Neuronal stem cell (in vitro differentiated cells): ENCODE measurements at regions not wholly inside any gene's neighbourhood (a gene's known extent, or its start where the extent isn't known, plus 50 kb on each side); places are given as distances from the start of the nearest gene placed in this dataset.
"Not testable (repeated sequence)": the region's sequence is repeated elsewhere in the genome, so short reads cannot be mapped to it uniquely, and the experiment has no call there.

Source experiments
- DNase-seq: peaks from one replicate; pipeline ENCODE4 v3.0.0-alpha.2; 2013; ENCODE audit warnings: low spot score
- H2AFZ ChIP-seq: one replicate; pipeline ENCODE4 v1.6.1; 2013; ENCODE audit warnings: mild to moderate bottlenecking, low read length, inconsistent platforms
- H2AK5ac ChIP-seq: 2 replicates; pipeline ENCODE4 v1.6.1; 2013; ENCODE audit warnings: low read depth, mild to moderate bottlenecking, inconsistent platforms, low read length, moderate library complexity, mixed read lengths
- H2BK120ac ChIP-seq: 2 replicates; pipeline ENCODE4 v1.6.1; 2013; ENCODE audit warnings: low read depth, mild to moderate bottlenecking, inconsistent platforms, low read length, moderate library complexity, mixed read lengths
- H2BK12ac ChIP-seq: one replicate; pipeline ENCODE4 v1.6.1; 2013; ENCODE audit warnings: low read length, inconsistent platforms
- H2BK15ac ChIP-seq: 2 replicates; pipeline ENCODE4 v1.6.1; 2013; ENCODE audit warnings: mild to moderate bottlenecking, low read length, inconsistent platforms, mixed read lengths
- H2BK5ac ChIP-seq: one replicate; pipeline ENCODE4 v1.6.1; 2013; ENCODE audit warnings: inconsistent platforms, mild to moderate bottlenecking, low read length, moderate library complexity
- H3K14ac ChIP-seq: one replicate; pipeline ENCODE4 v1.6.1; 2013; ENCODE audit warnings: low read length, inconsistent platforms
- H3K18ac ChIP-seq: 2 replicates; pipeline ENCODE4 v1.6.1; 2013; ENCODE audit warnings: low read length, inconsistent platforms
- H3K23ac ChIP-seq: 2 replicates; pipeline ENCODE4 v1.6.1; 2013; ENCODE audit warnings: low read depth, mild to moderate bottlenecking, mixed read lengths, low read length, inconsistent platforms; ENCODE audit not compliant: poor library complexity
- H3K27ac ChIP-seq: replicated peaks from 3 replicates; pipeline ENCODE4 v1.5.1; 2013; ENCODE audit warnings: low read length, inconsistent platforms
- H3K27me3 ChIP-seq, 3 experiments: 2 replicates each; pipeline ENCODE4 v1.6.1; 2013; ENCODE audit warnings: low read length in 3 of 3, mild to moderate bottlenecking in 2 of 3, inconsistent platforms in 1 of 3, low read depth in 1 of 3, mixed read lengths in 1 of 3, moderate library complexity in 1 of 3; ENCODE audit not compliant: control insufficient read depth in 3 of 3, insufficient read depth in 3 of 3
- H3K36me3 ChIP-seq, 2 donors: replicated peaks in 1 of 2; 2 replicates each; pipeline ENCODE4 v1.6.1; 2013; ENCODE audit warnings: low read length in 2 of 2; ENCODE audit not compliant: control insufficient read depth in 2 of 2, insufficient read depth in 2 of 2
- H3K4ac ChIP-seq: 2 replicates; pipeline ENCODE4 v1.6.1; 2013; ENCODE audit warnings: inconsistent platforms, mild to moderate bottlenecking, low read length, moderate library complexity
- H3K4me1 ChIP-seq, 2 donors: 1 replicate in 1 of 2; 2 replicates in 1 of 2; pipeline ENCODE4 v1.6.1; 2013; ENCODE audit warnings: low read length in 2 of 2, low read depth in 1 of 2; ENCODE audit not compliant: control insufficient read depth in 2 of 2, insufficient read depth in 1 of 2
- H3K4me2 ChIP-seq: one replicate; pipeline ENCODE4 v1.6.1; 2013; ENCODE audit warnings: mild to moderate bottlenecking, low read length, inconsistent platforms; ENCODE audit not compliant: insufficient read depth, poor library complexity, severe bottlenecking
- H3K4me3 ChIP-seq, 2 donors: 2 replicates each; pipeline ENCODE4 v1.5.1; 2013; ENCODE audit warnings: low read length in 2 of 2, mild to moderate bottlenecking in 2 of 2, inconsistent platforms in 1 of 2, moderate library complexity in 1 of 2
- H3K79me1 ChIP-seq: one replicate; pipeline ENCODE4 v1.6.1; 2013; ENCODE audit warnings: low read depth, mild to moderate bottlenecking, inconsistent platforms, low read length, moderate library complexity
- H3K9ac ChIP-seq: one replicate; pipeline ENCODE4 v1.6.1; 2013; ENCODE audit warnings: mild to moderate bottlenecking, low read depth, low read length, inconsistent platforms; ENCODE audit not compliant: poor library complexity
- H3K9me3 ChIP-seq, 2 donors: replicated peaks in 1 of 2; 2 replicates each; pipeline versions ENCODE3 to v1.6.1; 2013; ENCODE audit warnings: low read length in 2 of 2, mild to moderate bottlenecking in 2 of 2, inconsistent platforms in 1 of 2, low read depth in 1 of 2, mixed read lengths in 1 of 2, moderate library complexity in 1 of 2; ENCODE audit not compliant: control insufficient read depth in 2 of 2, insufficient read depth in 1 of 2
- H4K8ac ChIP-seq: one replicate; pipeline ENCODE4 v1.6.1; 2013; ENCODE audit warnings: low read depth, mild to moderate bottlenecking, inconsistent platforms, low read length, moderate library complexity
- H4K91ac ChIP-seq: one replicate; pipeline ENCODE4 v1.6.1; 2013; ENCODE audit warnings: low read length, low read depth, mild to moderate bottlenecking, inconsistent platforms; ENCODE audit not compliant: poor library complexity
- WGBS, 2 donors: extraction: QIAGEN DNeasy Blood & Tissue Kit; methylation state at CpG; one replicate each; pipeline ENCODE4 v1.1.7; 2013; ENCODE audit warnings: missing lambda C conversion rate in 2 of 2, mixed read lengths in 1 of 2; ENCODE audit not compliant: insufficient read length in 2 of 2, insufficient replicate concordance in 1 of 2; ENCODE audit errors: extremely low coverage in 2 of 2; 5-methylcytosine and 5-hydroxymethylcytosine counted together

GRCh38 chr4:131975276-131976132, 1173.6 kb upstream of the PCDH10 start:
- not testable (repeated sequence) for H4K8ac ChIP-seq, H3K18ac ChIP-seq, H3K9me3 ChIP-seq, H3K23ac ChIP-seq, H2AK5ac ChIP-seq, H3K79me1 ChIP-seq, H3K27me3 ChIP-seq, H3K36me3 ChIP-seq, H2BK12ac ChIP-seq, DNase-seq, H3K4me3 ChIP-seq, H2BK120ac ChIP-seq, H3K4me2 ChIP-seq, H3K4me1 ChIP-seq, H3K9ac ChIP-seq, H3K14ac ChIP-seq, H2AFZ ChIP-seq, H2BK5ac ChIP-seq, H3K27ac ChIP-seq, H2BK15ac ChIP-seq, H3K4ac ChIP-seq, H4K91ac ChIP-seq
- no CpG with 5 or more reads among the region's 63 CpGs for WGBS, 2 donors

DNA sequence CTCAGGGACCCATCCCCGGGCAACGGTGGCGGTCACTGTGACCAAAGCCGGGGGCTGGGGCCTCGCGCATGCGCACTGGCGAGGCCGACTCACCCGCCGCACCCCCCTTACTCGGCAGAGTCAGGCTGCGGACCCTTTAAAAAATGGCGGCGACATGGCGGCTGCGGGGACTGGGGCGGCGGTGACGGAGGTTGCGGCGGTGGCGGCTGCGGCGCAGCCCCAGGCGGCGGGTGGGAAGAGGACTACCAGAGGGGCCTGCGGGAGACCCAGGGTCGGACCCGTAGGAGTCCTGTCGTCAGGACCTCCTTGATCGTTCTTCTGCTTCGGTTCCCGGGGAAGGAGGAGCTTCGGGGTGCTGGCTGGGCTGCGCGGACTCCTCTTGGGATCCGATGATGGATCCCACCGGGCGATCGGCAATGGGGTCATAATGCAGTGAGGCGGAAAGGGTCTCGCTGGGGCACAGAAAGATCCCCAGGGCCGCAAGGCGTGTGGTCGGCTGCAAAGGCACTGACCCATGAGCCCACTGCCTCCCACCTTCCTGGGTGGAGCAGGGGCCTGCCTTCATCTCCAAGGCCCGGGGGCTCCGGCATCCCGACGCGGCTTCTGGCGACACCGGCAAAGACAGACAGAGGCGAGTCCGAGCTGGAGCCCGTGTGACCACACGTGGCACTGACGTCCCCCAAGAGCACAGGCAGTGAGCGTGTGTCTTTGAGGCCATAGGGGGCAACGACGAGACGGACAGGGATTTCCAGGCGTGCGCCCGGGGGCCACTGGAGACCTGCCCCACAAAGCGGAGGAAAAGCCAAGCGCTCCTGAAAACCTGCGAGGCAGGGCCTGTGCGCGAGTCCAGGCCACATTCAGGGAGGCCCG, 1172.7 kb upstream of the PCDH10 start:
- H2BK12ac ChIP-seq, H3K79me1 ChIP-seq, H2BK120ac ChIP-seq, H4K8ac ChIP-seq, H2BK15ac ChIP-seq, H3K27ac ChIP-seq, H3K4me2 ChIP-seq, H3K4ac ChIP-seq, DNase-seq, H3K14ac ChIP-seq, H2BK5ac ChIP-seq, H3K23ac ChIP-seq, H4K91ac ChIP-seq, H3K36me3 ChIP-seq, H2AK5ac ChIP-seq, H3K4me1 ChIP-seq, H3K27me3 ChIP-seq, H3K4me3 ChIP-seq, H3K9me3 ChIP-seq, H2AFZ ChIP-seq, H3K18ac ChIP-seq, H3K9ac ChIP-seq: not testable (repeated sequence)
- WGBS, 2 donors, result no CpG with 5 or more reads among the region's 71 CpGs

GRCh38 chr4:131978120-131978519, 1171.0 kb upstream of the PCDH10 start:
- H3K4me1 ChIP-seq, result no peaks in the 10 kb centered on the region
- no peak overlapping the region for H4K91ac ChIP-seq
- H2BK120ac ChIP-seq, result no peak overlapping the region
- no peak overlapping the region for H3K4ac ChIP-seq
- no peak overlapping the region for H3K27ac ChIP-seq
- H3K9me3 ChIP-seq, result peaks cover 0 to 3% of the 10 kb centered on the region in 2 donors
- H3K23ac ChIP-seq, result no peak overlapping the region
- H3K14ac ChIP-seq, result no peak overlapping the region
- no peak overlapping the region for H2BK12ac ChIP-seq
- H3K27me3 ChIP-seq, result no peaks in the 10 kb centered on the region
- no peaks in the 10 kb centered on the region for H3K79me1 ChIP-seq
- no peak overlapping the region for H3K9ac ChIP-seq
- H3K18ac ChIP-seq, result no peak overlapping the region
- H2BK5ac ChIP-seq, result no peak overlapping the region
- WGBS, 2 donors, result no CpG with 5 or more reads among the region's 18 CpGs
- H4K8ac ChIP-seq, result no peak overlapping the region
- no peak for DNase-seq
- no peak overlapping the region for H2AFZ ChIP-seq
- H2AK5ac ChIP-seq, result no peak overlapping the region
- H2BK15ac ChIP-seq, result no peak overlapping the region
- H3K4me3 ChIP-seq, result peak overlapping the region in 1 of 2 donors; percentile 14
- no peaks in the 10 kb centered on the region for H3K36me3 ChIP-seq
- no peak overlapping the region for H3K4me2 ChIP-seq

GRCh38 chr4:131989576-131989975, 1159.5 kb upstream of the PCDH10 start:
- H3K23ac ChIP-seq, result no peak overlapping the region
- H4K91ac ChIP-seq, result no peak overlapping the region
- H3K79me1 ChIP-seq, result no peaks in the 10 kb centered on the region

More at GRCh38 chr4:131989576-131989975, 1159.5 kb upstream of the PCDH10 start:
- Histone ChIP-seq H2BK5ac (no peak overlapping the region), H3K18ac (no peak overlapping the region), H3K14ac (no peak overlapping the region), H3K4me2 (no peak overlapping the region), H2BK120ac (no peak overlapping the region), H3K36me3 (no peaks in the 10 kb centered on the region), H3K4ac (no peak overlapping the region), H3K9ac (no peak overlapping the region), H2BK15ac (no peak overlapping the region), H2AFZ (no peak overlapping the region), H3K4me1 (no peaks in the 10 kb centered on the region), H2AK5ac (no peak overlapping the region), H3K27me3 (no peaks in the 10 kb centered on the region), H4K8ac (no peak overlapping the region), H3K4me3 (no peak overlapping the region), H3K9me3 (no peaks in the 10 kb centered on the region), H3K27ac (no peak overlapping the region), H2BK12ac (no peak overlapping the region)
- DNase-seq, result no peak
- no CpG with 5 or more reads among the region's 4 CpGs for WGBS, 2 donors
